ENCODE measurements at regions not wholly inside any gene's neighbourhood (a gene's known extent, or its start where the extent isn't known, plus 50 kb on each side); places are given as distances from the start of the nearest gene placed in this dataset.

DNA sequence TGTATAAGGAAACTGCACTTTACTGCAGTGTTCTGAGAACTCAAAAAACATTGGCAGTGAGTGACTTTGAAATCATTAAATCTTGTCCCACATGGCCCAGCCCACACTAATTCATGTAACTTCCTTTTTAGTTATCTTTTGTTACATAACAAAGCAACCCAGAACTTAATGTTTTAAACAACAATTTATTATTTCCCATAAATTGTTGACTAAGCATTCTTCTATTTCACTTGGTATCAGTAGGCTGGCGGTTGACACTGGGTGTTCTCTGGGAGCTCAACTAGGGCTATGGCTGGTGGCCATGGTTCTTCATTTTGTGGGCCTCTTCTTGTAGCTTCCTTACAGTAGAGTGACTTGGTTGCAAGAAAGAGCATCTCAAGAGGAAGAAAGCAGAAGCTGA, 278.4 kb downstream of the RASEF start:
- TF ChIP-seq, protein P1, sequence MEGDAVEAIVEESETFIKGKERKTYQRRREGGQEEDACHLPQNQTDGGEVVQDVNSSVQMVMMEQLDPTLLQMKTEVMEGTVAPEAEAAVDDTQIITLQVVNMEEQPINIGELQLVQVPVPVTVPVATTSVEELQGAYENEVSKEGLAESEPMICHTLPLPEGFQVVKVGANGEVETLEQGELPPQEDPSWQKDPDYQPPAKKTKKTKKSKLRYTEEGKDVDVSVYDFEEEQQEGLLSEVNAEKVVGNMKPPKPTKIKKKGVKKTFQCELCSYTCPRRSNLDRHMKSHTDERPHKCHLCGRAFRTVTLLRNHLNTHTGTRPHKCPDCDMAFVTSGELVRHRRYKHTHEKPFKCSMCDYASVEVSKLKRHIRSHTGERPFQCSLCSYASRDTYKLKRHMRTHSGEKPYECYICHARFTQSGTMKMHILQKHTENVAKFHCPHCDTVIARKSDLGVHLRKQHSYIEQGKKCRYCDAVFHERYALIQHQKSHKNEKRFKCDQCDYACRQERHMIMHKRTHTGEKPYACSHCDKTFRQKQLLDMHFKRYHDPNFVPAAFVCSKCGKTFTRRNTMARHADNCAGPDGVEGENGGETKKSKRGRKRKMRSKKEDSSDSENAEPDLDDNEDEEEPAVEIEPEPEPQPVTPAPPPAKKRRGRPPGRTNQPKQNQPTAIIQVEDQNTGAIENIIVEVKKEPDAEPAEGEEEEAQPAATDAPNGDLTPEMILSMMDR (IDR thresholded peaks at IDR 0.05) = no peak
- TF ChIP-seq EP300 (IDR thresholded peaks at IDR 0.05; ENCODE audit: low read depth) = no peak

Data from transverse colon (tissue), 3 donors.